ENCODE measurements at regions not wholly inside any gene's neighbourhood (a gene's known extent, or its start where the extent isn't known, plus 50 kb on each side); places are given as distances from the start of the nearest gene placed in this dataset.

DNA sequence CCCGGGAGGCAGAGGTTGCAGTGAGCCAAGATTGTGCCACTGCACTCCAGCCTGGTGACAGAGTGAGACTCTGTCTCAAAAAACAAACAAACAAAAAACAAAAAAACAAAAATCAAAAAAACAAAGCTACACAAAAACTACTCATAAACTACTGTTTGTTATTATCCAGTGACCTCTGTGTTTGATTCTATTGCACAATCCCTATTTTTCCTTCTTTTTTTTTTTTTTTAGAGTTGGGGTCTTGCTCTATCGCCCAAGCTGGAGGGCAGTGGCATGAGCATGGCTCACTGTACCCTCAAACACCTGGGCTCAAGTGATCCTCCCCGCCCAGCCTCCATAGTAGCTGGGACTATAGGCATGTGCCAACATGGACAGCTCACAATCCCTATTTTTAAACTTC is 92.7 kb downstream of the FAM217A start:
- DNase-seq (ENCODE audit: low spot score), result no peak
- ATAC-seq, result no peak
- Mint-ChIP-seq H3K9me3 (no peaks in the 10 kb centered on the region), H3K27ac (no peak overlapping the region), H3K27me3 (no peaks in the 10 kb centered on the region), H3K36me3 (peaks cover 5% of the 10 kb centered on the region), H3K4me1 (ENCODE audit: low read depth in 2 of 2) (peaks cover 6 to 11% of the 10 kb centered on the region in 2 donors), H3K4me3 (no peak overlapping the region)

GRCh38 chr6:3987053-3987452 is 91.9 kb downstream of the FAM217A start:
- H3K9me3 Mint-ChIP-seq, result no peaks in the 10 kb centered on the region
- H3K4me3 Mint-ChIP-seq, result no peak overlapping the region
- H3K27ac Mint-ChIP-seq, result no peak overlapping the region

DNA sequence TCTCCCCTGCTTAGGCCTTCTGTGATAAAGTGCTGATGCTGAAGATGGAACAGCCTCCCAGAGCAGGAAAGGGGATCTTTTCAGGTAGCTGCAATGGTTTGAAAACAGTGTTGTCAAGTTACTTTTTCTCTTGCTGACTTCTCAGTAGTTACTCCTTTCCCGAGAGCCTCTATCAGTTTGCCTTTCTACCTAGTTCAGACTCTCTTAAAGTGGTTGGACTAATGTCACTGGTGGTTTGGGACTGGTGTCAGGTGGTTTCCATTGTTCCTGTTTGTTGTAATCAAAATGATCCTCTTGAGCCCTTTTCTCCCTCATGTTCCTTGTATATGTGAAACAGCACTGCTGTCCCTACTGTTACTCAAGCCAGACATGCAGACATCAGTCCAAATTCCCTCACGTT is 91.4 kb downstream of the FAM217A start:
- Mint-ChIP-seq H3K36me3 (no peaks in the 10 kb centered on the region), H3K27ac (peak overlapping the region in 1 of 2 donors; percentile 42), H3K9me3 (no peaks in the 10 kb centered on the region), H3K4me3 (no peak overlapping the region), H3K27me3 (no peaks in the 10 kb centered on the region), H3K4me1 (ENCODE audit: low read depth in 2 of 2) (peaks cover 6 to 11% of the 10 kb centered on the region in 2 donors)
- DNase-seq (ENCODE audit: low spot score), result no peak
- no peak for ATAC-seq

More at GRCh38 chr6:3987053-3987452, 91.9 kb downstream of the FAM217A start:
- no peak for DNase-seq (ENCODE audit: low spot score)
- no peak for ATAC-seq
- Mint-ChIP-seq H3K27me3 (no peaks in the 10 kb centered on the region), H3K36me3 (peaks cover 2% of the 10 kb centered on the region), H3K4me1 (ENCODE audit: low read depth in 2 of 2) (peaks cover 6 to 11% of the 10 kb centered on the region in 2 donors)

- H3K36me3 Mint-ChIP-seq, result no peaks in the 10 kb centered on the region
- no peaks in the 10 kb centered on the region for H3K27me3 Mint-ChIP-seq
- no peaks in the 10 kb centered on the region for H3K9me3 Mint-ChIP-seq
- ATAC-seq, result peak; percentile 74 to 89
- H3K4me1 Mint-ChIP-seq (ENCODE audit: low read depth in 2 of 2), result peaks cover 6 to 11% of the 10 kb centered on the region in 2 donors
- peak; percentile 75 for DNase-seq (ENCODE audit: low spot score)
- H3K4me3 Mint-ChIP-seq, result no peak overlapping the region
- H3K27ac Mint-ChIP-seq, result no peak overlapping the region
Observed at GRCh38 chr6:3990692-3991491, 88.0 kb downstream of the FAM217A start.

GRCh38 chr6:3991941-3992340 is 87.0 kb downstream of the FAM217A start:
- Mint-ChIP-seq H3K27me3 (no peaks in the 10 kb centered on the region), H3K9me3 (no peaks in the 10 kb centered on the region), H3K4me1 (ENCODE audit: low read depth in 2 of 2) (peaks cover 6 to 8% of the 10 kb centered on the region in 2 donors), H3K27ac (no peak overlapping the region), H3K36me3 (no peaks in the 10 kb centered on the region), H3K4me3 (no peak overlapping the region)
- ATAC-seq (no peak), DNase-seq (ENCODE audit: low spot score) (no peak)

- H3K9me3 Mint-ChIP-seq, result no peaks in the 10 kb centered on the region
- H3K36me3 Mint-ChIP-seq, result no peaks in the 10 kb centered on the region
- H3K27me3 Mint-ChIP-seq, result no peaks in the 10 kb centered on the region
- ATAC-seq (no peak), DNase-seq (ENCODE audit: low spot score) (no peak)
- no peak overlapping the region for H3K4me3 Mint-ChIP-seq
- no peaks in the 10 kb centered on the region for H3K4me1 Mint-ChIP-seq (ENCODE audit: low read depth in 2 of 2)
- H3K27ac Mint-ChIP-seq, result no peak overlapping the region
Observed at GRCh38 chr6:3996349-3996748, 82.6 kb downstream of the FAM217A start.

DNA sequence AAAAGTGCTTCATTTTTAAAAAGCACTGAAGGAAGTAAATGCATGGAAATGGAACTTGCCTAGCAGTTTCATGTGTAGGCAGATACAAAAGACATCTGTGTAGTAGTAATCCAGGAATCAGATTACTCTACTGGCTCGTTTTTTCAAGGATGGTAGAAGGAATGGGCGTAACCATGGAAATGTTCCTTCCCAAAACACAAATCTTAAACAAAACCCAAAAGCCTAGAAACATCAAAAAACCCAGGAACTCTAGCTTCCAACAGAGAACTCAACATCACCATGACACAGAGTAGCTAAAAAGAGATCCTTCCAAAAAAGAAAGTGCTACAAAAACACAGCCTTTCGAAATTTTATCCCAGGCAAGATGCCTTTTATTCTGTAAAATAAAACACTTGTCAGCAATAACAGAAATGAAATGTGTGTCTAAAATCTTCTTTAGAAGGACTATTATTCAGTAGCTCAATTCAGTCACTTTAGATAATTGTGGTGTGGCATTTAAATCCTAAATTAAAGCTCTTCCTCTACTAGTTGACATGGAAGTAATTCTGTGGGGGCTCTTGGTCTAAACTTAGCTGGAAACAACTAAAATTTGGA is 81.7 kb downstream of the FAM217A start:
- ATAC-seq, result no peak
- no peak for DNase-seq (ENCODE audit: low spot score)
- no peak overlapping the region for H3K27ac Mint-ChIP-seq

DNA sequence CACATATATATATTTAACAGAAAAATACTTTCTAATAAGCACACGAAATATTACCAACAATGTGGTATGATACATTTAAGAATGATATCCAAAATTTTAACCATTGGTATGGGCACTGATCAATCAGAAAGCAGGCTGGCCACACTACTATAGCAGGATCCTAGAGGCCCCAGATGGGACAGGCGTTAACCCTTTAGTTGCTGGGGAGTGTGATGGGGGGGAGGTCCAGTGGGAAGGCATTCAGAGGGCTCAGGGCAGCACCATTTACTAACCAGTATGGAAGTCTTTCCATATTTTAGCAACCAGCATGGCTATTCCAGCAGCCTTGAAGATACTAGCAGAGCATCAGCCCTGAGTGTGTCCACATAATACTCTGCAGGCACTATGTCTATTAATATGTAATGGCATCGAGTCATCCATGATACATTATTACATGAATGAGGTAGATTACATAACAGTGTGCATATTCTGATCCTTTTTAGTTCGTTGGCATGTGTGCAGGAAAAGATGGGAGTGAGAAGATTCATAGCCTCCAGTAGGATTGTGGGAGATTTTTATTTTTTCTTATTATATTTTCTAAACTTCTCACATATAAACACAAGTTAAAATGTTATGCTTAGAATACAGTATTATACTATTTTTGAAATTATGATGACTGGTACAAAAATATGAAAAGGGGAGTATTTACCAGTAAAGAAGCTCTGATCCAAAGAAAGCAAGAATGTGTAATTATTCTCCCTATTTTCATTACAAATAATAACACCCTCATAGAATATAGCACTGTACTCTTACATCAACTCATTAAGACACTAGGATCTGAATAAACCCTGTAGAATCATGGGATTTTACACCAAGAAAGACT is 78.9 kb downstream of the FAM217A start:
- Mint-ChIP-seq H3K9me3 (no peaks in the 10 kb centered on the region), H3K36me3 (no peaks in the 10 kb centered on the region), H3K4me1 (ENCODE audit: low read depth in 2 of 2) (peaks cover 6 to 10% of the 10 kb centered on the region in 2 donors), H3K27me3 (no peaks in the 10 kb centered on the region), H3K4me3 (no peak overlapping the region), H3K27ac (no peak overlapping the region)
- ATAC-seq, result no peak
- no peak for DNase-seq (ENCODE audit: low spot score)

More for the DNA sequence above, 81.7 kb downstream of the FAM217A start:
- Mint-ChIP-seq H3K9me3 (no peaks in the 10 kb centered on the region), H3K4me3 (no peak overlapping the region), H3K36me3 (no peaks in the 10 kb centered on the region), H3K4me1 (ENCODE audit: low read depth in 2 of 2) (no peaks in the 10 kb centered on the region), H3K27me3 (no peaks in the 10 kb centered on the region)

DNA sequence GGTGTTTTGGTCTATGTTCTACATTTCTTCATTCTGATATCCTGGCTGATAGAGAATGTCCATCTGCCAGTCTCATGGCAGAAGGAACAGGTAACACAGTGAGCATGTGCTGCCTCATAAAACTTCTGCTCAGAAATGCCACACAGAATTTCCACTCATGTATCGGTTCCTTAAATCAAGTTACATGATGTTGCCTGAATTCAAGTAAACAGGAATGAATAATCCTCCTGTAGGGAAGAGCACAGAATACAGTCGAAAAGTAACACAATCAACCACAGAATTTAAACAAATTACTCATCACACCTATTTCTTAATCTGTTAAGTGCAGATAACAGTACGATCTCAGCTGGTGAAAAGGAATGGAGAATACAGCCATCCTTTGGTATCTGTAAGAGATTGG is 74.7 kb downstream of the FAM217A start:
- H3K9me3 Mint-ChIP-seq, result no peaks in the 10 kb centered on the region
- H3K27me3 Mint-ChIP-seq, result no peaks in the 10 kb centered on the region
- H3K4me1 Mint-ChIP-seq (ENCODE audit: low read depth in 2 of 2), result peaks cover 10 to 12% of the 10 kb centered on the region in 2 donors
- H3K27ac Mint-ChIP-seq, result no peak overlapping the region
- H3K4me3 Mint-ChIP-seq, result no peak overlapping the region
- ATAC-seq, result peak; percentile 24 to 44
- DNase-seq (ENCODE audit: low spot score), result no peak
- H3K36me3 Mint-ChIP-seq, result no peaks in the 10 kb centered on the region

GRCh38 chr6:4008324-4009047 is 70.5 kb downstream of the FAM217A start:
- no peak overlapping the region for H3K4me3 Mint-ChIP-seq
- no peaks in the 10 kb centered on the region for H3K27me3 Mint-ChIP-seq
- peak in 1 of 2 donors; percentile 45 for ATAC-seq
- DNase-seq (ENCODE audit: low spot score), result no peak
- H3K27ac Mint-ChIP-seq, result peak overlapping the region in 1 of 2 donors; percentile 45
- H3K4me1 Mint-ChIP-seq (ENCODE audit: low read depth in 2 of 2), result peaks cover 31 to 43% of the 10 kb centered on the region in 2 donors
- H3K36me3 Mint-ChIP-seq, result peaks cover 13% of the 10 kb centered on the region
- H3K9me3 Mint-ChIP-seq, result no peaks in the 10 kb centered on the region

GRCh38 chr6:4009486-4009885 is 69.5 kb downstream of the FAM217A start:
- DNase-seq (ENCODE audit: low spot score) (no peak), ATAC-seq (no peak)
- peak overlapping the region; percentile 48 to 56 for H3K27ac Mint-ChIP-seq
- H3K4me3 Mint-ChIP-seq, result peak overlapping the region; percentile 58
- no peaks in the 10 kb centered on the region for H3K9me3 Mint-ChIP-seq
- H3K36me3 Mint-ChIP-seq, result peaks cover 13% of the 10 kb centered on the region
- no peaks in the 10 kb centered on the region for H3K27me3 Mint-ChIP-seq
- H3K4me1 Mint-ChIP-seq (ENCODE audit: low read depth in 2 of 2), result peaks cover 27 to 33% of the 10 kb centered on the region in 2 donors

DNA sequence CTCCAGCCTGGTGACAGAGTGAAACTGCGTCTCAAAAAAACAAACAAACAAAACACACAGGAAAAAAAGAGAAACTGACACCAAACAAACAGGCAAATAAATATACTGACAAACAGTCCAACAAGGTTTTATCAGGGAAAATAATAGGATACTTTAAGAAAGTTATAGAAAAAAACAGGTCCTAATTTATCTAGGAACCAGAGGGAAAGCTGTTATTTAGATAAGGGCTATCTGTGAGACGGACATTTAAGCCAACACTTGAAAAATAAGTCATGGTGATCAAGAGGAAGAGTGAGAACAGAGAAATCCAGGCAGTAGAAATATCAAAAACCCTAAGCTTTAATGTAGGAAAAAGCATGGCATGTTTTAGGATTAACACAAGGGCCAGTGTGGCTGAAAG is 68.9 kb downstream of the FAM217A start:
- Mint-ChIP-seq H3K27ac (peak overlapping the region; percentile 48 to 56), H3K36me3 (peaks cover 13% of the 10 kb centered on the region), H3K4me3 (peak overlapping the region; percentile 58), H3K27me3 (no peaks in the 10 kb centered on the region), H3K4me1 (ENCODE audit: low read depth in 2 of 2) (peaks cover 25 to 37% of the 10 kb centered on the region in 2 donors), H3K9me3 (no peaks in the 10 kb centered on the region)
- ATAC-seq, result no peak
- DNase-seq (ENCODE audit: low spot score), result no peak

- Mint-ChIP-seq H3K9me3 (no peaks in the 10 kb centered on the region), H3K4me1 (ENCODE audit: low read depth in 2 of 2) (peaks cover 23 to 43% of the 10 kb centered on the region in 2 donors), H3K36me3 (peaks cover 13% of the 10 kb centered on the region), H3K4me3 (peak overlapping the region; percentile 82), H3K27me3 (no peaks in the 10 kb centered on the region), H3K27ac (peak overlapping the region; percentile 67 to 76)
- ATAC-seq (peak; percentile 80 to 91), DNase-seq (ENCODE audit: low spot score) (no peak)
Observed at GRCh38 chr6:4010689-4011090, 68.2 kb downstream of the FAM217A start.

All from natural killer cell treated with Interleukin-12 subunit alpha and Interleukin-12 subunit beta and Interleukin-15 and Interleukin-18, amount 100 ng/mL, for 72 hours (primary cell).